GM12892 (cell line): ENCODE measurements at regions not wholly inside any gene's neighbourhood (a gene's known extent, or its start where the extent isn't known, plus 50 kb on each side); places are given as distances from the start of the nearest gene placed in this dataset.
"Not testable (repeated sequence)": the region's sequence is repeated elsewhere in the genome, so short reads cannot be mapped to it uniquely, and the experiment has no call there.

Experiments
- POLR2A ChIP-seq: IDR thresholded peaks from 2 replicates; pipeline ENCODE4 v1.6.1; 2011; ENCODE audit warnings: low read depth, low read length, control low read depth
- TAF1 ChIP-seq: IDR thresholded peaks from 2 replicates; pipeline ENCODE4 v1.6.1; 2011; ENCODE audit warnings: low read depth, mild to moderate bottlenecking, control low read depth, low read length, borderline replicate concordance

DNA sequence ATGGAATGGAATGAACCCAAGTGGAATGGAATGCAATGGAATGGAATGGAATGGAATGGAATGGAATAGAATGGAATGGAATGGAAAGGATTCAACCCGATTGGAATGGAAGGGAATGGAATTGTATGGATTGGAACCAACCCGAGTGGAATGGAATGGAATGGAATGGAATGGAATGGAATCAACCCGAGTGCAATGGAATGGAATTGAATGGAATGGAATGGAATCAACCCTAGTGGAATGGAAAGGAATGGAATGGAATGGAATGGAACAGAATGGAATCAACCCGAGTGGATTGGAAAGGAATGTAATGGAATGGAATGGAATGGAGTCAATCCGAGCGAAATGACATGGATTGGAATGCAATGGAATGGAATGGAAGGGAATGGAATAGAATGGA lies 1144.9 kb downstream of the RPIA start:
- TF ChIP-seq TAF1, POLR2A: not testable (repeated sequence)
